ENCODE measurements at regions not wholly inside any gene's neighbourhood (a gene's known extent, or its start where the extent isn't known, plus 50 kb on each side); places are given as distances from the start of the nearest gene placed in this dataset.
"Not testable (repeated sequence)": the region's sequence is repeated elsewhere in the genome, so short reads cannot be mapped to it uniquely, and the experiment has no call there.

DNA sequence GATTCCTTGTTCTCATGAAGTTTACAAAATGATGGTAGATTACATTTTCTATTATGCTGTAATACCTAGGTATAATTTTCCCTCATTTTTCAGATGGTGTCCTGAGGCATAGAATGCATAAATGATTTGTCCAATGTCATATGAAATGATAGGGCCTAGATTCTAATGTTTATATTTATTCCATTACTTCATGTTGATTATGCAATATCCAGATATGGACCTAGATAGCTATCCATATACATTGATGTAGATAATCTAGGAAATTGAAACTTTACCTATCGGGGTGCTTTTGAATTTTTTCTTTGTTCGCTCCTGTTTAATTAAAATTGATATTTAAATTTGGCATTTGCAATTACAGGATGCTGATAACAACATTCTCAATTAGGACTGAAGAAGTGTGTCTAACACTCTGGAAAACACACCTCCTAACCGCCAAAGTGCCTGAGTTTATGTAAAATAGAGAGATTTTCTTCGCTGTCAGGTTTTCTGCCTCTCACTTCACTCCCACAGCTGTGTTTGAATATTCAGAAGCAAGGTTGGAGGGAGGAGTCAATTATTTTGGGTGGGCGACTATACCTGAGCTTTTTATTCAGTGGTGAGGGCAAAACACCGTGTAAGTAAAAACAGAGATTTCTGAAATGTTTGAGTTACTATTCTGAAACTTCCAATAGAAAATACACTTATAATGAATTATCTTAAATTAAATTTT is 164.4 kb upstream of the ATP2B1 start:
- TF ChIP-seq CTCF (IDR thresholded peaks at IDR 0.05; ENCODE audit: insufficient read depth, low read depth, low read length) = no peak
- DNase-seq (ENCODE audit: low read depth) = no peak
- H3K4me3 ChIP-seq (ENCODE audit: low read depth, low read length) = no peak overlapping the region

DNA sequence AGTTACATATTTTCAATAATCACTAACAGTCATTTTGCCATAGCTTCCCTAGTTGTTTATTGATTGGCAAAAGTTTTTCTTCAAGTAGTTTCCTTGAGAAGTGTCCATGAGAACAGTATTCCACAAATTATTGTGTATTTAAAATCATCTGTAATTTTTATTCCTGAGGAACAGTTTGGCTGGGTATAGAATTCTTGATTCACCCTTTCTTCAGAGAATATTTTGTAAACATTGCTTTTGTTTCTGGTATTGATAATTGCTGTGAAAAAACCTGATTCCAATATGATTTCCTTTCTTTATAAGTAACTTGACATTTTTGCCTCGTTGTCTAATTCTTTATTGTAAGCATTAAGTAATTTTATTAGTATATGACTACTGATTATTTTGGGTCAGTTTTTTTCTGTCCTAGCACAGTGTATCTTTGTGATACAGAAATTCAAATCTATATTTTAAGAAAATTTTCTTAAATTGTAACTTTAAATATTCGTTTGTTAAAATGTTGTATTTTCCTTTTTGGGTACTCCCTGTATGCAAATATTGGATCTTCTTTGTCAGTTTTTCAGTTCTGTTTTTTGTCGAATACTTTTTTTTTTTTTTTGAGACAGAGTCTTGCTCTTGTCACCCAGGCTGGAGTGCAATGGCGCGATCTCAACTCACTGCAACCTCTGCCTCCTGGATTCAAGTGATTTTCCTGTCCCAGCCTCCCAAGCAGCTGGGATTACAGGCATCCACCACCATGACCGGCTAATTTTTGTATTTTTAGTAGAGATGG is 162.0 kb upstream of the ATP2B1 start:
- no peak for TF ChIP-seq CTCF (IDR thresholded peaks at IDR 0.05; ENCODE audit: insufficient read depth, low read depth, low read length)
- no peak overlapping the region for H3K4me3 ChIP-seq (ENCODE audit: low read depth, low read length)
- no peak for DNase-seq (ENCODE audit: low read depth)

- not testable (repeated sequence) for H3K4me3 ChIP-seq (ENCODE audit: low read depth, low read length); DNase-seq (ENCODE audit: low read depth)
These were observed 159.0 kb upstream of the ATP2B1 start for GRCh38 chr12:89867611-89868010.

DNA sequence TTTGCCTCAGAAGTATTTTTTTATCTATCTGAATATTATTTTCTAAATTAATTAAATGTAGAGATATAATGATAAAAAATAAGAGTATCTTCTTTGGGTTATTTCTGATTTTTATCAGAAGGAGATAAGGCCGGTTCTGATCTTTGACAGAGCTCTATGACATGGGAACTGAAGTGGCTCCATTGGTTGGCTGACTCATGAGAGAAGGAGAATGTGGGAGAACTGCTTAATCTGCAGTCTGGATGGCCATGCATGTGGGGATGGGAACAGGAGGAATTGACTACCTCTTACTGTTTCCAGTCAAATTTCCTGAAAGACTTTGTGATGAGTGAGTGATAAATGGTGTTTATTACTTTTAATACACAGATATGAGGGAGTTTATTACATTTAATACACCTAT is 155.8 kb upstream of the ATP2B1 start:
- TF ChIP-seq CTCF (IDR thresholded peaks at IDR 0.05; ENCODE audit: insufficient read depth, low read depth, low read length) = no peak
- DNase-seq (ENCODE audit: low read depth) = no peak
- no peak overlapping the region for H3K4me3 ChIP-seq (ENCODE audit: low read depth, low read length)

DNA sequence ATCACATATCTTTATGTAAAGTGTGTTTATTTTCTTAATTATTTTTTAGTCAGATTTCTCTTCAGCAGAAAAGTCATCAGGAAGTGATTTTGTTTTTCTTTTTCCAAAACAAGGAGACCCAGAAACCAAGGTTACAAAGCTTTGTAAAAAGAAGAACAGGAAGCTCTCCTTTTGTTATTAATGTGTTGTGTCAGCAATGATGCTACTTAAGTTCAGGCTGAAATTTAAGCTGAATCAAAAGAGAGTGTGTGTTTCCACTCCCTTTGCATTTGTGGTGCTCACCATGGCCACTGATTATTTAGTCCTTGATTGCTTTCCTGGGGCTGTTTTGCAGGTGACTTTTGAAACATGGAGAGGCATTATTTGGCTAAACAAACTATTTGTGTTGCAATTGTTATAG is 155.3 kb upstream of the ATP2B1 start:
- DNase-seq (ENCODE audit: low read depth) = no peak
- H3K4me3 ChIP-seq (ENCODE audit: low read depth, low read length) = no peak overlapping the region
- TF ChIP-seq CTCF (IDR thresholded peaks at IDR 0.05; ENCODE audit: insufficient read depth, low read depth, low read length) = no peak

GRCh38 chr12:89863493-89863938 is 154.9 kb upstream of the ATP2B1 start:
- H3K4me3 ChIP-seq (ENCODE audit: low read depth, low read length) = no peak overlapping the region
- TF ChIP-seq CTCF (IDR thresholded peaks at IDR 0.05; ENCODE audit: insufficient read depth, low read depth, low read length) = no peak
- DNase-seq (ENCODE audit: low read depth) = no peak
